ENCODE measurements at regions not wholly inside any gene's neighbourhood (a gene's known extent, or its start where the extent isn't known, plus 50 kb on each side); places are given as distances from the start of the nearest gene placed in this dataset.

GRCh38 chr11:21710809-21711208 lies 482.1 kb upstream of the ANO5 start:
- TF ChIP-seq CTCF (IDR thresholded peaks at IDR 0.05; ENCODE audit: extremely low read depth in 1 of 2, insufficient read depth in 1 of 2, low read depth in 1 of 2, low read length in 2 of 2) (no peak), EZH2 (IDR thresholded peaks at IDR 0.05; ENCODE audit: borderline replicate concordance, low read depth, low read length, severe bottlenecking) (no peak), MYC (IDR thresholded peaks at IDR 0.05; ENCODE audit: low read depth, low read length) (no peak), POLR2A (IDR thresholded peaks at IDR 0.05; ENCODE audit: low read depth, low read length) (no peak), POLR2AphosphoS5 (IDR thresholded peaks at IDR 0.05; ENCODE audit: insufficient read depth, low read depth, low read length) (no peak), GATA2 (IDR thresholded peaks at IDR 0.05; ENCODE audit: insufficient read depth, insufficient read length, low read depth, low read length) (no peak), MAX (IDR thresholded peaks at IDR 0.05; ENCODE audit: insufficient read depth, insufficient read length) (no peak), FOS (IDR thresholded peaks at IDR 0.05; ENCODE audit: borderline replicate concordance, insufficient read depth, low read length) (no peak)

Measured in endothelial cell of umbilical vein (primary cell).